ENCODE measurements at regions not wholly inside any gene's neighbourhood (a gene's known extent, or its start where the extent isn't known, plus 50 kb on each side); places are given as distances from the start of the nearest gene placed in this dataset.
A peak's percentile ranks its signal among the peaks of the same experiment; 100 is the strongest.

- DNase-seq (no peak), ATAC-seq (peak; percentile 37 to 70 (median 62))
- H3K9me3 ChIP-seq = peaks cover 0 to 22% (median 5%) of the 10 kb centered on the region in 12 donors
- no peaks in the 10 kb centered on the region for H3K36me3 ChIP-seq
- TF ChIP-seq POLR2A (IDR thresholded peaks at IDR 0.05) (no peak), CTCF (IDR thresholded peaks at IDR 0.05) (no peak)
- intact Hi-C loops (cut with DNase I) = no loop called here
- H3K27ac ChIP-seq = no peak overlapping the region
- no peak overlapping the region for H3K4me3 ChIP-seq
- 45 to 74% (median 52%) methylated on average over 2 of the region's 2 CpGs for WGBS, 4 donors
- peaks cover 0 to 8% (median 0%) of the 10 kb centered on the region in 9 donors for H3K27me3 ChIP-seq
- H3K4me1 ChIP-seq = no peaks in the 10 kb centered on the region
Measured at GRCh38 chr1:87197156-87197555, 131.5 kb upstream of the LMO4 start.

GRCh38 chr1:87197641-87198040 is 131.0 kb upstream of the LMO4 start:
- Histone ChIP-seq H3K36me3 (no peaks in the 10 kb centered on the region), H3K9me3 (peaks cover 0 to 22% (median 5%) of the 10 kb centered on the region in 12 donors), H3K4me3 (no peak overlapping the region), H3K27ac (peak overlapping the region in 1 of 12 donors; percentile 8), H3K27me3 (peaks cover 0 to 8% (median 0%) of the 10 kb centered on the region in 9 donors), H3K4me1 (no peaks in the 10 kb centered on the region)
- no peak for DNase-seq
- intact Hi-C loops (cut with DNase I) = no loop called here
- WGBS, 4 donors = 78 to 83% (median 81%) methylated on average over 2 of the region's 2 CpGs
- TF ChIP-seq CTCF (IDR thresholded peaks at IDR 0.05) (no peak), POLR2A (IDR thresholded peaks at IDR 0.05) (no peak)
- ATAC-seq = no peak

DNA sequence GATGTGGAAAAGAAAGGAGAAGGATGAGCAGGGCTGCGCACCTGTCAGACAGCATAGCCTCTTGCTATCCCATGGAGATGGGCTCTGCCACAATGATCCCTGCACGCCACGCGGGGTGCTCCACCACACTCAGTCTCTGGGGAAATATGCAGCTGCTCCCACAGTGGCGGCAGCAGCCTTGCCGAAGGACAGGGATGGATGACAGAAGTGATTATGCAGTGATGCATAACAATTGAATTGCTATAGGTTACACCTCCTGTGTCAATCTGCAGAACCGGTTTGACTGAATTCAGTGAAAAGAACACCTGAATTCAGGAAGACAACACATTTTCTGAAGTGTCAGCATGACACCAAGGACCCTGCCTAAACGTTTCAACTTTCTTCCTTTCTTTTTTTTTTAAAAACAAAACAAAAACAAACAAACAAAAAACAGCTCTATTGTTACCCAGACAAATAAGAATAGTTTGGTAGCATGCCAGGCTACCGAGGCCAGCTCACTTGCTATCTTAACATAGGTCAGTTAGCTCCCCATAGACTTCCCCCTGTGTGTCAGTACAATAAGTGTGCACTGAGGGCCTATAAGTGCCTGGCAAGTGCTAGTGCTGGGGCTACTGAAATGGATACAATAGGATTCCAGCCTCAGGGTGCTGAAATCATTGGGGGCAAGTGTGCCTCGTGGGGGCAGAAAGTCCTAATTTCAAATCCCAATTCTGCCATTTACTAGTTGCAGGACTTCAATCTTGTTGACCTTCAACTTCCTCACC is 127.6 kb upstream of the LMO4 start:
- DNase-seq = no peak
- Histone ChIP-seq H3K27me3 (peaks cover 0 to 8% (median 0%) of the 10 kb centered on the region in 9 donors), H3K9me3 (peaks cover 0 to 1% (median 0%) of the 10 kb centered on the region in 12 donors), H3K27ac (no peak overlapping the region), H3K36me3 (no peaks in the 10 kb centered on the region), H3K4me1 (no peaks in the 10 kb centered on the region), H3K4me3 (no peak overlapping the region)
- 61 to 76% (median 68%) methylated on average over 10 of the region's 10 CpGs for WGBS, 4 donors
- intact Hi-C loops (cut with DNase I) = no loop called here
- no peak for ATAC-seq
- TF ChIP-seq CTCF (IDR thresholded peaks at IDR 0.05) (no peak), POLR2A (IDR thresholded peaks at IDR 0.05) (no peak)

GRCh38 chr1:87201768-87202167 is 126.9 kb upstream of the LMO4 start:
- H3K27ac ChIP-seq = no peak overlapping the region
- H3K27me3 ChIP-seq = peaks cover 0 to 8% (median 0%) of the 10 kb centered on the region in 9 donors
- WGBS, 4 donors = 82 to 89% (median 88%) methylated on average over 8 to 9 of the region's 9 CpGs
- H3K9me3 ChIP-seq = no peaks in the 10 kb centered on the region
- H3K4me3 ChIP-seq = no peak overlapping the region
- no peak for DNase-seq
- no peaks in the 10 kb centered on the region for H3K4me1 ChIP-seq
- intact Hi-C loops (cut with DNase I) = no loop called here
- H3K36me3 ChIP-seq = no peaks in the 10 kb centered on the region
- TF ChIP-seq POLR2A (IDR thresholded peaks at IDR 0.05) = no peak
- no peak for TF ChIP-seq CTCF (IDR thresholded peaks at IDR 0.05)
- no peak for ATAC-seq
